BLaER1 treated with 17β-estradiol and CSF1 and Interleukin-3, amounts not matched to agents 10 nM and 100 nM (cell line): ENCODE measurements at regions not wholly inside any gene's neighbourhood (a gene's known extent, or its start where the extent isn't known, plus 50 kb on each side); places are given as distances from the start of the nearest gene placed in this dataset.
"Not testable (repeated sequence)": the region's sequence is repeated elsewhere in the genome, so short reads cannot be mapped to it uniquely, and the experiment has no call there.

Experiments used
- H3K27ac ChIP-seq, 11 experiments: shearing (Covaris generic); formaldehyde crosslinking; 2 replicates each; pipeline ENCODE4 v1.8.1; 2022
- H3K27me3 ChIP-seq, 11 experiments: shearing (Covaris generic); formaldehyde crosslinking; 2 replicates each; pipeline ENCODE4 v1.8.1; 2022
- H3K36me3 ChIP-seq, 11 experiments: shearing (Covaris generic); formaldehyde crosslinking; 2 replicates each; pipeline ENCODE4 v1.8.1; 2022
- H3K4me1 ChIP-seq, 10 experiments: shearing (Covaris generic); formaldehyde crosslinking; 2 replicates each; pipeline ENCODE4 v1.8.1; 2022
- H3K4me2 ChIP-seq, 11 experiments: shearing (Covaris generic); formaldehyde crosslinking; 2 replicates each; pipeline ENCODE4 v1.8.1; 2022
- H3K4me3 ChIP-seq, 10 experiments: shearing (Covaris generic); formaldehyde crosslinking; 2 replicates each; pipeline ENCODE4 v1.8.1; 2022
- H3K9ac ChIP-seq, 11 experiments: shearing (Covaris generic); formaldehyde crosslinking; 2 replicates each; pipeline ENCODE4 v1.8.1; 2022
- H3K9me3 ChIP-seq, 11 experiments: shearing (Covaris generic); formaldehyde crosslinking; replicated peaks in 1 of 11; 2 replicates each; pipeline ENCODE4 v1.8.1; 2022
- H4K20me1 ChIP-seq, 11 experiments: shearing (Covaris generic); formaldehyde crosslinking; 2 replicates each; pipeline ENCODE4 v1.8.1; 2022
- Cebpa-rat ChIP-seq, 11 experiments: shearing (Covaris generic); IDR thresholded peaks; 2 replicates each; pipeline ENCODE4 v1.8.1; 2022

DNA sequence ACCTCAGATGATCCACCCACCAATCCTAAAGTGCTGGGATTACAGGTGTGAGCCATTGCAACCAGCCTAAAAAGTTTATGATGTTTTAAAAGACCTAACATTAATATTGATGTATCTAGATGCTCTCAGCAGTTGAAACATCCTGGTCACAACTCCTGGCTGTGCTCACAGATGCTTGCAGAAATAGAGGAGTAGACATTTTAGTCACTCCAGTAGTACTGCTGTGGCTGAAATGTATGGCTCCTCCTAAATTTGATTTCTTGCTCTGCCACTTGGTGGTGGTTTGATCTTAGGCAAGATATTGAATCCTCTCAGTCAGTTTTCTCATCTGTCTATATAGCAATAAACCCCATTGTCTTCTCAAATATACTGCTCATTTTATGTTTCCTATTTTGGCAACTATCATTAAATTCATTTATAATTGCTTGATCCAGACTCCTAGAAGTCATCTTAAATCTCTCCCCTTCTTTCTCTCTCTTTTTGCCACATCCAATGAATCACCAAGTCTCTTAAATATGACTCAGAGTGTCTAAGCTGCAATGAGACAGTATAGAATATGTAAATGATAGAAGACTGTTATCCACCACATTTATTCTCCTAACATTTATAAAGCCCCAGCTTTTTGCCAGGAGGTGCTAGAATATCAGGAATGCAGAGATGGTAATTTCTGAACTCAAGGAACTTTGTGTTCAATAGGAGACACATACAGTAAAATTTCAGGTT, 78.1 kb upstream of the NRBF2 start:
- Histone ChIP-seq H3K27ac (no peak overlapping the region), H3K9ac (no peak overlapping the region), H3K36me3 (no peaks in the 10 kb centered on the region), H3K4me1 (no peaks in the 10 kb centered on the region; a peak in 3 of 20 replicates), H3K4me3 (no peak overlapping the region), H3K27me3 (no peaks in the 10 kb centered on the region), H3K4me2 (no peak overlapping the region), H4K20me1 (no peaks in the 10 kb centered on the region), H3K9me3 (no peaks in the 10 kb centered on the region)
- TF ChIP-seq Cebpa-rat (IDR thresholded peaks at IDR 0.05), result no peak

DNA sequence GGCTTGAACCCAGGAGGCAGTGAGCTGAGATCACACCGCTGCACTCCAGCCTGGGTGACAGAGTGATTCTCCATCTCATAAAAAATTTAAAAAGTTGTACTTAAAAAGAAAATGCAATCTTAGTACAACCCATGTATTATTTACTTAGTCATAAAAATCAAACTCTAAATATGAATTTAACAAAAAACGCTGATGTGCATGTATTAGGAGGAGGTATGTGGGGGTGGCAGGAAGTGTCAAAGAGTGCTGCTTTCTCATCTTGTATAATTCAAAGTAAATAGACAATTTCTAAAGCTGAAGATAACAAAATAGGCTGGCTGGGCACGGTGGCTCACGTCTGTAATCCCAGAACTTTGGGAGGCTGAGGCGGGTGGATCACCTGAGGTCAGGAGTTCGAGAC, 81.0 kb upstream of the NRBF2 start:
- Histone ChIP-seq H3K9ac (no peak overlapping the region), H3K4me1 (no peaks in the 10 kb centered on the region; a peak in 1 of 20 replicates), H3K4me3 (no peak overlapping the region), H3K9me3 (no peaks in the 10 kb centered on the region), H3K27me3 (no peaks in the 10 kb centered on the region), H3K4me2 (no peak overlapping the region), H4K20me1 (no peaks in the 10 kb centered on the region), H3K36me3 (no peaks in the 10 kb centered on the region), H3K27ac (no peak overlapping the region)
- no peak for TF ChIP-seq Cebpa-rat (IDR thresholded peaks at IDR 0.05)

DNA sequence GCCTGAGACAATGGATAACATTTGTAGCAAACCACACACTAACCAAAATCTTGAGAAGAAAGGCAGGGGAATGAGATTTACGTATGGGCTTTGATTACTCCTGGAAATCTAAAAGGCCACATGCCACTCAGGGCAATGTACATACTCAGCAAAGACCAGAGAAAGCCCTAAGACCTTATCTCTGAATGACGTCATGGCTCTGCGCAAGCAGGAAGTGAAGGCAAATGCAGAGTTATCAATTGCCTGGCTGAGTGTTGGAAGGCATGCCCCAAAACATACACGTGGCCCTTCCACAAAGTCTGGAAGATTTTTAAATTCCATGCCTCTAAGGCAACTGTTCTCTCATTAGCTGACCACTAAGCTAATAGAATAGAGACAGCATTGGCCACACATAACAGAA, 90.9 kb upstream of the NRBF2 start:
- TF ChIP-seq Cebpa-rat (IDR thresholded peaks at IDR 0.05), result no peak
- H3K27me3 ChIP-seq, result no peaks in the 10 kb centered on the region
- no peaks in the 10 kb centered on the region for H3K4me1 ChIP-seq
- H3K9me3 ChIP-seq, result peaks cover 18 to 34% (median 20%) of the 10 kb centered on the region in 11 experiments
- H3K27ac ChIP-seq, result no peak overlapping the region
- no peak overlapping the region for H3K9ac ChIP-seq
- H4K20me1 ChIP-seq, result no peaks in the 10 kb centered on the region
- no peak overlapping the region for H3K4me2 ChIP-seq
- H3K36me3 ChIP-seq, result no peaks in the 10 kb centered on the region
- no peak overlapping the region for H3K4me3 ChIP-seq

DNA sequence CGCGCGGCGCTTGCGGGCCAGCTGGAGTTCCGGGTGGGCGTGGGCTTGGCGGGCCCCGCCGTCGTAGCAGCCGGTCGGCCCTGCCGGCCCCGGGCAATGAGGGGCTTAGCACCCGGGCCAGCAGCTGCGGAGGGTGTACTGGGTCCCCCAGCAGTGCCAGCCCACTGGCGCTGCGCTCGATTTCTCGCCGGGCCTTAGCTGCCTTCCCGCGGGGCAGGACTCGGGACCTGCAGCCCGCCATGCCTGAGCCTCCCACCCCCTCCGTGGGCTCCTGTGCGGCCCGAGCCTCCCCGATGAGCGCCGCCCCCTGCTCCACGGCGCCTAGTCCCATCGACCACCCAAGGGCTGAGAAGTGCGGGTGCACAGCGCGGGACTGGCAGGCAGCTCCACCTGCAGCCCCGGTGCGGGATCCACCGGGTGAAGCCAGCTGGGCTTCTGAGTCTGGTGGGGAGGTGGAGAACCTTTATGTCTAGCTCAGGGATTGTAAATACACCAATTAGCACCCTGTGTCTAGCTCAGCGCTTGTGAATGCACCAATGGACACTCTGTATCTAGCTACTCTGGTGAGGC, 99.4 kb upstream of the NRBF2 start:
- H4K20me1 ChIP-seq, H3K27me3 ChIP-seq: not testable (repeated sequence)

DNA sequence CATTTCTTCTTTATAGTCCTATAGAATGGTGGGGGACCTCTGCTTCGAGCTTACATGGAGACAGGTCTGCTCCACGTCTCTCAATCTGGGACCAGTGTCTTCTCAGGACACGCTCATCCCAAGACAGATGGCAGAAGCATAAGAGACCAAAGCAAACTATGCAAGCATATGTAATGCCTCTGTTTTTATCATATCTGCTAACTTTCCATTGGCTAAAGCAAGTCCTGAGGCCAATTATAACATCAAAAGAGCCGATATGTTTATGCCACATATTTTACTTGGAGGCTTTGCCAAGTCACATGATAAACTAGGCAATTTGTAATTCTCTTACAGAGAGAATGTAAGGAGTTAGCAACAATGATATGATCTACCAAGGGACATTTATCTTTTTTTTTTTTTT, 102.6 kb upstream of the NRBF2 start:
- no peaks in the 10 kb centered on the region for H3K27me3 ChIP-seq
- no peak overlapping the region for H3K4me2 ChIP-seq
- H4K20me1 ChIP-seq, result no peaks in the 10 kb centered on the region
- no peak overlapping the region for H3K27ac ChIP-seq
- no peaks in the 10 kb centered on the region for H3K36me3 ChIP-seq
- no peak for TF ChIP-seq Cebpa-rat (IDR thresholded peaks at IDR 0.05)
- H3K4me3 ChIP-seq, result no peak overlapping the region
- no peak overlapping the region for H3K9ac ChIP-seq
- peaks cover 5 to 29% (median 20%) of the 10 kb centered on the region in 11 experiments; a peak in 21 of 22 replicates for H3K9me3 ChIP-seq
- no peaks in the 10 kb centered on the region for H3K4me1 ChIP-seq

More for the DNA sequence above, 99.4 kb upstream of the NRBF2 start:
- H3K9ac ChIP-seq, H3K27ac ChIP-seq, H3K4me3 ChIP-seq, H3K4me1 ChIP-seq, H3K4me2 ChIP-seq, H3K36me3 ChIP-seq: not testable (repeated sequence)
- peaks cover 13 to 40% (median 28%) of the 10 kb centered on the region in 11 experiments for H3K9me3 ChIP-seq

DNA sequence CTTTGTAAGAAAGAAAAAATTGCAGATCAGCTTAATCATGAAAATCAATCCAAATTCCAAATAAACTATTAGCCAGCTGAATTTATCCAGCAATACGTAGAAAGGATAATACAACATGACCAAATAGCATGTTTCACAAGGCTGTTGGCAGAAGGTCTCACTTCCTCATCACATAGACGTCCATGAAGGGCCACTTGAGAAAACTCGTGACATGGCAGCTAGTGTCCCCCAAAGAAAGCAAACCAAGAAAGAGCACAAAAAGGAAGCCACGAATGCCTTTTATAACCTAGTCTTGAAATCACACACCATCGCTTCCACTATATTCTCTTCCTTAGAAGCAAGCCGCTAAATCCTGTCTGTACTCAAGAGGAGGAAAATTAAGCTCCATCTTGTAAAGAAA, 105.6 kb upstream of the NRBF2 start:
- H3K27ac ChIP-seq, result no peak overlapping the region
- H3K9ac ChIP-seq, result no peak overlapping the region
- no peaks in the 10 kb centered on the region for H3K27me3 ChIP-seq
- no peaks in the 10 kb centered on the region for H3K36me3 ChIP-seq
- H3K4me1 ChIP-seq, result no peaks in the 10 kb centered on the region
- H3K4me2 ChIP-seq, result no peak overlapping the region
- no peak overlapping the region for H3K4me3 ChIP-seq
- H3K9me3 ChIP-seq, result peaks cover 0 to 4% (median 0%) of the 10 kb centered on the region in 11 experiments; a peak in 2 of 22 replicates
- H4K20me1 ChIP-seq, result no peaks in the 10 kb centered on the region
- no peak for TF ChIP-seq Cebpa-rat (IDR thresholded peaks at IDR 0.05)

DNA sequence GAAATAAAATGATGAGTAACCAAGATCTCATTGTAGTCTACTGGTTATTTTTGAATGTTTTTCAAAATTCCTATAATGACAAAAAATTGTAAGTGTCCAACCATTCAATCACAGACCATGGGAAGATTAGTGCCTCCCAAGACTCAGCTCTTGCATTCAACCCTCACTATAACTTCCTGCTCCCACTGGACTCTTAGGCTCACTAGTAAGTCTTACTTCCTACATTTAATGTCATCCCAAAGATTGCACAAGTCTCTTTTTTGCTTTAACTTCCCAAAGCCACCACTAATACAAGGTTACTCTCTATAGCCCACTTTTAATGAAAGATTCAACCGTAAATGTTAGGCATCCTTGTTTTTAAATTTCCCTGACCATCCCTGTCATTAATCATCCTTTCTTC, 111.9 kb upstream of the NRBF2 start:
- no peaks in the 10 kb centered on the region for H3K4me1 ChIP-seq
- H4K20me1 ChIP-seq, result no peaks in the 10 kb centered on the region
- H3K27me3 ChIP-seq, result no peaks in the 10 kb centered on the region
- no peak for TF ChIP-seq Cebpa-rat (IDR thresholded peaks at IDR 0.05)
- no peak overlapping the region for H3K4me3 ChIP-seq
- H3K27ac ChIP-seq, result no peak overlapping the region
- H3K36me3 ChIP-seq, result no peaks in the 10 kb centered on the region
- H3K9ac ChIP-seq, result no peak overlapping the region
- H3K9me3 ChIP-seq, result no peaks in the 10 kb centered on the region
- H3K4me2 ChIP-seq, result no peak overlapping the region

DNA sequence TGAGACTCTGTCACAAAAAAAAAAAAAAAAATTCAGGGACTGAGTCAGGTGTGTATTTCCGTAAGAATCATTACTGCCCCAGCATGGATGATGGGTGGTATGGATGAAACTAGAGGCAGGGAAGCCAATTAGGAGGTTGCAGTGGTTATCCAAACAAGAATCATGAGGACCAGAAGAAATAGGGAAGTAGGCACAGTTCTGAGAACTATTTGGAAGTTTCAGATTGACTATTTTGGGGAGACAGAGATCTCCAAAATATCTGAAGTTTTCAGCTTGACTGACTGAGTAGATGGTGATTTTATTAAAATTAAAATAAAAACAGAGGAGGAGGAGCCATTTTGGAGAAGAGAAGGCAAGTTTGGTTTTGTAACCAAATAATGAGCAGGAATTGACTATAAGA, 119.4 kb upstream of the NRBF2 start:
- H3K4me1 ChIP-seq, result peaks cover 0 to 6% (median 0%) of the 10 kb centered on the region in 10 experiments; a peak in 2 of 20 replicates
- H3K27ac ChIP-seq, result no peak overlapping the region
- H4K20me1 ChIP-seq, result no peaks in the 10 kb centered on the region
- no peaks in the 10 kb centered on the region for H3K36me3 ChIP-seq
- H3K27me3 ChIP-seq, result no peaks in the 10 kb centered on the region
- no peaks in the 10 kb centered on the region for H3K9me3 ChIP-seq
- TF ChIP-seq Cebpa-rat (IDR thresholded peaks at IDR 0.05), result no peak
- H3K9ac ChIP-seq, result no peak overlapping the region
- H3K4me3 ChIP-seq, result no peak overlapping the region
- no peak overlapping the region for H3K4me2 ChIP-seq

DNA sequence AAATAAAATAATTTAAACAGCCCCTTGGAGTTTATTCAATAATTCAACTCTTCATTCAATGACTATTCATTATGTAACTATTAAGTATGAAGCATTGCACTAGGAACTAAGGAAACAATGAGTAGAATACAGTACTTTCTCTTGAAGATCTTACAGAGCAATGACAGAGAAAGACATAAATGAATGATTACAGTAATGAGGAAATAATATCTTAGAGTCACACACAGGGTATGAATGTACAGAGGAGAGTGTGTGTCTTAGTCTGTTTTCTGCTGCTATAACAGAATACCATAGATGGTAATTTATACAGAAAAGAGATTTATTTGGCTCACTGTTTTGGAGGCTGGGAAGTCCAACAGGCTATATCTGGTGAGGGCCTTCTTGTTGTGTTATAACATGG, 120.5 kb upstream of the NRBF2 start:
- Histone ChIP-seq H3K4me1 (peaks cover 0 to 6% (median 0%) of the 10 kb centered on the region in 10 experiments; a peak in 2 of 20 replicates), H3K27me3 (no peaks in the 10 kb centered on the region), H4K20me1 (no peaks in the 10 kb centered on the region), H3K4me2 (no peak overlapping the region), H3K9me3 (no peaks in the 10 kb centered on the region), H3K4me3 (no peak overlapping the region), H3K36me3 (no peaks in the 10 kb centered on the region), H3K27ac (no peak overlapping the region), H3K9ac (no peak overlapping the region)
- TF ChIP-seq Cebpa-rat (IDR thresholded peaks at IDR 0.05), result no peak

DNA sequence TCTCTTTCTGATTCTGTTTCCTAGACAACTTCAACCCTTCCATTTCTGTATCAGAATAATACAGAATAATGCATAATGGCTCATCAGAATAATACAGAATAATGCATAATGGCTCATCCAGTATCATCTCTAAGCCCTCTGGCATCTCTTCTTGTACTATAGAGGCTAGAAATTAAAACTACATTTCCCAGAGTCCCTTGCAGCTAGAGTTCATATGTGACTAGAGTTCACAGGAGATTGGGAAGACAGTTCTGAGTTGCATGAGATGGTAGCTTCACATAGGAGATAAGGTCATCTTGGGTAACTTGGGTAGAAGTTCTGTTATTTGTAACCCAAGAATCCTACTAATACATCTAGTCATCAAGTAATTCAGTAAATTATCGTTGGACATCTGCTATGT, 122.9 kb upstream of the NRBF2 start:
- Histone ChIP-seq H3K9ac (no peak overlapping the region), H4K20me1 (no peaks in the 10 kb centered on the region), H3K9me3 (no peaks in the 10 kb centered on the region), H3K4me3 (no peak overlapping the region), H3K27me3 (no peaks in the 10 kb centered on the region), H3K27ac (no peak overlapping the region), H3K4me2 (no peak overlapping the region), H3K36me3 (no peaks in the 10 kb centered on the region), H3K4me1 (peaks cover 0 to 6% (median 0%) of the 10 kb centered on the region in 10 experiments; a peak in 2 of 20 replicates)
- no peak for TF ChIP-seq Cebpa-rat (IDR thresholded peaks at IDR 0.05)
